Right lobe of liver (tissue), 6 donors: ENCODE measurements at regions not wholly inside any gene's neighbourhood (a gene's known extent, or its start where the extent isn't known, plus 50 kb on each side); places are given as distances from the start of the nearest gene placed in this dataset.

Experiments used
- ATAC-seq, 4 donors: fragments of 200-7000 bp; cut with Tn5 transposase; one replicate each; pipeline ENCODE4 v1.9.1; 2020; ENCODE audit warnings: mild to moderate bottlenecking in 4 of 4, moderate library complexity in 4 of 4
- DNase-seq, 3 donors: peaks; one replicate each; pipeline ENCODE4 v3.0.0-alpha.2; 2020
- H3K27ac ChIP-seq, 3 donors: fragments of 200-600 bp; one replicate each; pipeline ENCODE4 v1.8.0; 2022
- H3K27me3 ChIP-seq, 2 donors: fragments of 200-600 bp; one replicate each; pipeline ENCODE4 v1.8.0; 2022
- H3K36me3 ChIP-seq, 4 donors: fragments of 200-600 bp; sonication (generic) in 1 of 4; one replicate each; pipeline versions ENCODE4 v1.5.1 to v1.8.0; 2017 to 2022; ENCODE audit warnings: control low read depth in 1 of 4
- H3K4me1 ChIP-seq, 4 donors: fragments of 200-600 bp; sonication (generic) in 1 of 4; one replicate each; pipeline versions ENCODE4 v1.5.1 to v1.8.0; 2017 to 2022; ENCODE audit warnings: control low read depth in 1 of 4
- H3K4me3 ChIP-seq, 3 donors: fragments of 200-600 bp; one replicate each; pipeline ENCODE4 v1.8.0; 2022
- H3K9me3 ChIP-seq, 4 donors: fragments of 200-600 bp; sonication (generic) in 1 of 4; one replicate each; pipeline versions ENCODE4 v1.5.1 to v1.8.0; 2017 to 2022; ENCODE audit warnings: control low read depth in 1 of 4
- CTCF ChIP-seq, 4 donors: fragments of 200-600 bp in 3 of 4; fragments of 450-650 bp in 1 of 4; IDR thresholded peaks; one replicate each; pipeline versions ENCODE4 v1.5.1 to v1.8.0; 2016 to 2022; ENCODE audit warnings: antibody characterized with exemption in 4 of 4, mild to moderate bottlenecking in 2 of 4
- POLR2A ChIP-seq: fragments of 450-650 bp; IDR thresholded peaks from one replicate; pipeline ENCODE4 v1.6.1; 2017; ENCODE audit warnings: antibody characterized with exemption, mild to moderate bottlenecking
- WGBS: methylation state at CpG from one replicate; pipeline ENCODE4 v1.1.6; 2018; ENCODE audit warnings: low coverage, low lambda C conversion rate; ENCODE audit not compliant: insufficient coverage; ENCODE audit errors: missing lambda C conversion rate; 5-methylcytosine and 5-hydroxymethylcytosine counted together
- intact Hi-C, 2 donors: fragments of 100-400 bp; cut with DNase I; formaldehyde crosslinking; loops; one replicate each; pipeline versions ENCODE4 v1.11.2 to v1.14.1; 2022
- donor health status: DM: no; HTN: yes; CAD: no.
- donor health status: DM: no; HTN: no; CAD: no.
- donor health status: DM: no; HTN: no; CAD: no.
- donor health status: DM: no; HTN: yes; CAD: no.
- donor health status: DM: no; HTN: yes; CAD: no.

DNA sequence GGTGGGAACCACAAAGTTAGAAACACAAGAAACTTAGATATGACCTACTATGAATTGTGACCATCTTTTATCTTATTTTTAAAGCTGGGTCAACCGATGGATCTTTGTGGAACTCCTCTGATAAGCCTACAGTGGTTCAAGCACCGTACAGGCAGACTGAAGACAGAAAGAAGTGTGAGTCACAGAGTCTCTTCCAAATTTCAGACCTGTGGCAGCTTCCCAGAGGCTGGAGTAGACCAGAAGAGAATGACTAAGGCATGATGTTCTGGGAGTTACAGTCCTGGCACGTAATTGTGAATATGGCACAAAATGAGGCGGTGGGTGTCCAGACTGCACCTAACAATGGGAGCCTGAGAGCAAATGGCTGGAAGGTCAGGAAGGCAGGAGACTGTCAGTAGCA lies 70.0 kb downstream of the LMO4 start:
- TF ChIP-seq CTCF (IDR thresholded peaks at IDR 0.05) (no peak), POLR2A (no peak)
- 90% methylated on average over 4 of the region's 4 CpGs for WGBS

GRCh38 chr1:87399264-87399663 lies 70.6 kb downstream of the LMO4 start:
- no peaks in the 10 kb centered on the region for H3K27me3 ChIP-seq
- TF ChIP-seq CTCF (IDR thresholded peaks at IDR 0.05) = no peak
- no peak for TF ChIP-seq POLR2A
- intact Hi-C loops = no loop called here
- H3K9me3 ChIP-seq = no peaks in the 10 kb centered on the region
- no peaks in the 10 kb centered on the region for H3K4me1 ChIP-seq
- DNase-seq (no peak), ATAC-seq (no peak)
- no peaks in the 10 kb centered on the region for H3K36me3 ChIP-seq
- H3K4me3 ChIP-seq = no peak overlapping the region
- WGBS = 94% methylated on average over 2 of the region's 2 CpGs
- H3K27ac ChIP-seq = no peak overlapping the region

More for the DNA sequence above, 70.0 kb downstream of the LMO4 start:
- intact Hi-C loops = no loop called here
- Histone ChIP-seq H3K4me1 (no peaks in the 10 kb centered on the region), H3K4me3 (no peak overlapping the region), H3K27ac (no peak overlapping the region), H3K27me3 (no peaks in the 10 kb centered on the region), H3K9me3 (no peaks in the 10 kb centered on the region), H3K36me3 (no peaks in the 10 kb centered on the region)
- ATAC-seq (no peak), DNase-seq (no peak)

DNA sequence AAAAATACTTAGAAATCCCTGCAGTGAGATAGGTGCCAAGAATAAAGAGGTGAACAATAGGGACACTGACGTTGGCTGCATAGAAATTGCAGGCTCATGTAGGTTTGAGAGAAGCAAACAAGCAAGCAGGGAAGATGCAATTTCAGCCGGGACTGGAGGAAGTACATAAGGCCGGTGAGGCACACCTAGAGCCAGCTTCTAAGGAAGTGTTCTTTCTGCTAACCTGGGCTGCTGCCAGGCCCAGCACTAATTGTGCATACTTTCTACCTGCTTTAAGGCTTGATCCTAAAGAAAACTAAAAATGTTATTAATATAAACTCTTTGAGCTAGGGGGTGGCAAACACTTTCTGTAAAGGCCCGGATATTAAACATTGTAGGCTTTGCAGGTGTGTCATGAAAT lies 71.0 kb downstream of the LMO4 start:
- intact Hi-C loops = no loop called here
- TF ChIP-seq POLR2A (no peak), CTCF (IDR thresholded peaks at IDR 0.05) (no peak)

DNA sequence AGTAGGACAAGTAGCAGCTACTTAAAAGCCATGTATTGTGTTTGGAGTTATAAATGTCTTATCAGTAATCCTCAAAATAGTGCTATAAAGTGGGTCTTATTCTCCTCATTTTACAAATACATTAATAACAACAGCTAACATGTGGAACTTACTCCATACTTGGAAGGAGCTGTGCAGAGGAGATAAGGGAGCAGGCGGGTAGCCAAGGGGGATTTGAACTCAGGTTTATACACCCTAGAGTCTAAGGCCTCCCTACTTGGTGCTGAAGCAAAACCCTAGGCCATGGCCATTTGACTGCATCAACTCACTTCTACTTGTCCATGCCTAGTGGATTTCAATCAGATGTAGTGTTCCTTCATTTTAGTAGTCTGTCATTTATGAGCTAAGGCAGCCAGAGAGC lies 72.1 kb downstream of the LMO4 start:
- no peak for TF ChIP-seq POLR2A
- TF ChIP-seq CTCF (IDR thresholded peaks at IDR 0.05) = no peak
- no peaks in the 10 kb centered on the region for H3K4me1 ChIP-seq
- H3K27ac ChIP-seq = no peak overlapping the region
- no peak overlapping the region for H3K4me3 ChIP-seq
- H3K9me3 ChIP-seq = no peaks in the 10 kb centered on the region
- intact Hi-C loops = no loop called here
- WGBS = 80% methylated on average over 1 of the region's 1 CpG
- DNase-seq (no peak), ATAC-seq (no peak)
- H3K36me3 ChIP-seq = no peaks in the 10 kb centered on the region
- H3K27me3 ChIP-seq = no peaks in the 10 kb centered on the region

More for the DNA sequence above, 71.0 kb downstream of the LMO4 start:
- H3K4me1 ChIP-seq = no peaks in the 10 kb centered on the region
- no peak for DNase-seq
- ATAC-seq = no peak
- H3K27me3 ChIP-seq = no peaks in the 10 kb centered on the region
- H3K9me3 ChIP-seq = no peaks in the 10 kb centered on the region
- WGBS = 64% methylated on average over 4 of the region's 4 CpGs
- no peaks in the 10 kb centered on the region for H3K36me3 ChIP-seq
- H3K4me3 ChIP-seq = no peak overlapping the region
- no peak overlapping the region for H3K27ac ChIP-seq
